ENCODE measurements at regions not wholly inside any gene's neighbourhood (a gene's known extent, or its start where the extent isn't known, plus 50 kb on each side); places are given as distances from the start of the nearest gene placed in this dataset.
A peak's percentile ranks its signal among the peaks of the same experiment; 100 is the strongest.

DNA sequence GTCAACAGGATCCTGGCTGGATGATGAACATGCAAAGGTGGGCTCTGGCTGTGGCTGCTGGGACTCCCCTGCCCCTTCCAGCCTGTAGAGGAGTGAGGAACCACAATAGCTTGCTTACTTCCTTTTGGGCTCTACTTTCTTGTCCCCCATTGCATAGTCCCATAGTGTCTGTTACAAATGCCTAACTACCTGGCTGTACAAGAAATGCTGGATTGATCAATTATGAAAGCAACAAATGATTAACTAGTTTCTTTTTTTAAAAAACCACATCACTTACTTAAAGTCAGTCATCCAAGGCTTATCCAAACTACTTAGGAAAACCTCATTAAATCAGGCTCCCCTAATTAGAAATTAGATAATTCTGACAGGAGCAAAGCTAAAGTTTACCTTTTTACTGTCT, 514.1 kb upstream of the PKN2 start:
- FAIRE-seq (no peak), DNase-seq (ENCODE audit: insufficient read length, low spot score) (no peak)
- no peak for TF ChIP-seq POLR2A (IDR thresholded peaks at IDR 0.05; ENCODE audit: low read depth, low read length)

DNA sequence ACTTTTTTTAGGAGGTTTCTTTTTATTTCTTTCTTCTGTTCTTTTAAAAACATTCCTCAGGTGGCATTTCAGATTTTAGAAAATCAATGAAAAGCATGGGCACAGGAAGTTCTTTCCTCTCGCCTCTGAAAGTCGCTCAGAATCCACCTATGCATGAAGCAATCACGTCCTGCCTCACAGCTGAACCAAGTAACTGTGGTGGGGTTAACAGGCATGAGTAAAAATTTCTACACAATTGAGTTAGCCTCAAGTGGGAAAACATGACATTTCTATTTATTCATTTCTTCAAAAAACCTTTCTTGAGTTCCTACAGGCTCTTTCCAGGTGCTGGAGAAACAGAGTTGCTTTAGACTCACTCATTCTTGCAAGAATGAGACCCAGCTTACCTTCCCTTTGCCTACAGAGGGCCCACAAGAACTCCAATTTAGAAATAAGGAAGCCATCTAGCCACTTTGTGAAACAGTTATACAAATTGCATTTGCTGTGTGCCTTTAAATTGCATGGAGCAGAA, 508.9 kb upstream of the PKN2 start:
- no peak for TF ChIP-seq POLR2A (IDR thresholded peaks at IDR 0.05; ENCODE audit: low read depth, low read length)
- FAIRE-seq: no peak
- no peak for DNase-seq (ENCODE audit: insufficient read length, low spot score)

DNA sequence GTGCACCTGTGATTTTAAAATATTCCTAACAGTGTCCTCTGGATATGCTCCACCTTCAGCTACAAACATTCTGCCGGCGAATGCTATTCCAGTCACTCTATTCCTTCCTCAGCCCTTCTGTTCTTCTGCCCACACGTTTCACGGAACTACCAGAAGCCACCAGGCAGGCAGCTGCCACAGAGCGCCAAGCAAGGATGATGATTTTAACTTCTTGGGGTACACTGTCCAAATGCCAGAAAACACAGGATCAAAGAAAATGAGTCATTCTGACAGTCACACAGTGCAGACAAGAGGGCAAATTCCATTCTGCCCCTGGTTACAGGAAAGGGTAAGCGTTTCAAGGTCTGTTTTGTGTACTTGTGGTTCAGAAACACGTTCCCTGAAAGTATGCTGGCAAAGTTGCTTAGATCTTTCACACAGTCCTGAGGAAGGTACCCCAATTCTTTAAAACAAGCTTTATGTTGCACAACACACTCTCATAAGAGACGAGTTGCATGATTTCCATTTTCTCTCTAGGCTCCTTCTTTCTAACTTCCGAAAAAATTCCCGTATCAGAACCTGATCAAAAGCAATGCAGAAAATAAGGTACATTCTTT, 508.3 kb upstream of the PKN2 start:
- no peak for TF ChIP-seq POLR2A (IDR thresholded peaks at IDR 0.05; ENCODE audit: low read depth, low read length)
- DNase-seq (ENCODE audit: insufficient read length, low spot score) (no peak), FAIRE-seq (peak; percentile 45)

DNA sequence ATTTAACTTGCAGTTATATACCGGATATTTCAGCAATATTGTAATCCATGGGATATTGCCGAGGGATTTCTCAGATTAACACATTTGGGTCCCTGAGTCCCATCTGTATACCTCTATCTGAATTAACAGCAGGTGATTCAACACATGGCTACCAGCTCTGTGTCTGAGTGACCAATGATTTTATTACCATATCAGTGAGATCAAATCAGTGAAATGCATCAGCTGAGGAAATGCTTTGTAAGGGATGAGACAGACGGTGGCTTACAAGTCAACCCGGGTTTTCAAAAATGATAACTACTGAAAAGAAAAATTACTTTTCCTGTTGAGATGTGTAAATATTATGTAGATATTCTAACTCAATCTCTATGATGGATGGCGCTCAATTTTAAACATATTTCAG, 504.1 kb upstream of the PKN2 start:
- no peak for DNase-seq (ENCODE audit: insufficient read length, low spot score)
- no peak for TF ChIP-seq POLR2A (IDR thresholded peaks at IDR 0.05; ENCODE audit: low read depth, low read length)
- FAIRE-seq: no peak

DNA sequence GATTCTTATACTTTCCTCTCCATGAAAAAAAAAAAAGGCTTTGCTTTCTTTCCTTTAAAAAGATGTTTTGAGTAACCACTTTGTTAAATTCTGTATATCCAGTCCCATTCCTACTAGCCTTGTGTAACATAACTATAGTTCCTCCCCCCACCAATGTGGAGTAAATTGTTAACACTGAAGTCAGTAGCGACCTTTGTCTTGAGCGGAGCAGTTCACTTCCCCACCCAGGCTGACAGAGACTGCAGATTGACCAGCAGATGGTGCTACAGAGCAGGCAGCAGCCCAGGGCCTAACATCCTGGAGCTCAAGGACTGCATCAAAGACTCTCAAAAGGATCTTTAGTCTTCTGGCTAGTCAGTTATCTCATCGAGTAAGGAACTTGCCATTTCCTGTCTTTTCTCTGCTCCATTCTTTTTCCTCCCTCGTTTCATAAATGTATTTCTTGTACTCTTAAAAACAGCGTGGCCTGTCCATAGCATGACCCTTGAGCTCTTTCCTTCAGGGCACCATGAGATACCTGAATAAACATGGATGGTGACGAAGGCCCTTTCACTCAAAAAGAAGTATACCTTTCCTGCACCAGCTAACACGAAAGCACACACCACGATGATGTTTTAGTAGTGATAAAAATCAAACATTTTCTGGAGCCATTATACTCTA, 503.5 kb upstream of the PKN2 start:
- DNase-seq (ENCODE audit: insufficient read length, low spot score) (peak; percentile 20), FAIRE-seq (peak; percentile 80)
- TF ChIP-seq POLR2A (IDR thresholded peaks at IDR 0.05; ENCODE audit: low read depth, low read length): no peak

DNA sequence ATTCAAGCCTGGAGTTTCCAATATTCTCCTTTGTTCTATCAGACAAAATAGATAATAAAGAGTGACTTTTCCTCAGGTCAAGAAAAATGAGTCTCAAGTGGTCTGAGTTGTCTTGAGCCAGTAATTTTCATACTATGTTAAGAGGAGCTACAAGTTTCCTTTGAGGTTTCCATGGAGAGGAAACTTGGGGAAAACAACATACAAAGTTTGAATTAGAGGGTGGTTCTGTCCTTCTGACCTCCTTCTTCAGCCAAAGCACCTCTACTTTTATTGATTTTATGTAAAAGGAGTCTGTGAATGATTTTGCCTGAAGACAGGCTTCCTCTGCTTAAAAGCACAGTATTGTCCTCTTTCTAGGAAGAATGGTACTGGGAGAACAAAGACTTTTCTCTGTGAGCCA, 497.2 kb upstream of the PKN2 start:
- no peak for FAIRE-seq
- TF ChIP-seq POLR2A (IDR thresholded peaks at IDR 0.05; ENCODE audit: low read depth, low read length): no peak
- DNase-seq (ENCODE audit: insufficient read length, low spot score): no peak

DNA sequence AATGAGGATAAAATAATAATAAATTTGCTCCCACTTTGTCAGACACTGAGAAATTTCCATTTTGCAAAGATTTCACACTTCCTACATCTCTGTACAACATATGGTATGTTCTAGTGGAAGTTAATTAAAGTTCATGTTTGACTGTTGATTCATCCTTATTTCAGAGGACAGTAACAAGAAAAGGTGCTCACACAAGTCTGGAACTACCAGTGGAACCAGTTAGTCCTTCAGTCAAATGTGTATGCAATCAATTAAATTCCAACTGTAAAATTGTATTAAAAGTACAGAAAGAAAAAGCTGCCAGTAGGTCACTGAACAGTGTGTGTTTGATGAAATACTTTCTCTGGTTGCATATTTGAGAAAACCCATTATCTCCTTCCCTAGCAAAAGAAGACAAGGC, 496.0 kb upstream of the PKN2 start:
- DNase-seq (ENCODE audit: insufficient read length, low spot score) (no peak), FAIRE-seq (no peak)
- TF ChIP-seq POLR2A (IDR thresholded peaks at IDR 0.05; ENCODE audit: low read depth, low read length): no peak

DNA sequence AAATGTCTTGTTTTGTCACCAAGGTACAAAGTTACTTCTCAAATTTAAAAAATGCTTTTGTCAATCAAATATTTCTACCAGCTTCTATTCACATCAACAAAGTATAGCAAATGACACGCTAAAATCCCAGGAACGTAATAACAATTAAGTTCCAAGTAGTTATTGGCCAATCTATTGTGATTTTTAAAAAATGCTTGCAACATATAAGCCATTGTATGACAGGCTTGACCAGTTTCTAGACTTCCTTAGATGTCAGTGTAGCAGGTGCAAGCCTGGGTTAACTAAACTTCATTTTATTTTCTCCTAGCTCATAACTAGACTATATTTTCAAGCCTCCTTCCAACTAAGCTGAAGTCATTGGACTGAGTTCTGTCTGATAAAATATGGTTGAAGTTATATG, 494.5 kb upstream of the PKN2 start:
- TF ChIP-seq POLR2A (IDR thresholded peaks at IDR 0.05; ENCODE audit: low read depth, low read length): no peak
- FAIRE-seq (no peak), DNase-seq (ENCODE audit: insufficient read length, low spot score) (no peak)

DNA sequence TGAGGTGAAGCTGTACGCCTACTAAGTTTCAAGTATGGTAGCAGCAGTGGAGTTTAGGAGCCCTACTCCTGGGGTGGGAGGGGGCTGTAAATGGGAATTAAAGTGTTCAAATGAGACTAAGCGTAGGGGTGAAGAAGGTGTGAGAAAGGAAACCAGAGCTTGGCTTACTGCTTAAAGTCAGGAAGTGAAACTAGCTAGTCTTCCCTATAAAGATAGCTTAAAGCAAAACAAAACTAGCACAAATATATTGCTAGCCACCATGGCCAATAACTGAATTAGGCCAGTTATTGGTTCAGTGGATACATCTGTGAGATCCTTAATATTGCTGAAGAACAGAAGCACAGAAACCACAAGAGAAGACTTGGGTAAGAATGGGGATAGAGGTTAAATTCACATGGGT, 492.2 kb upstream of the PKN2 start:
- DNase-seq (ENCODE audit: insufficient read length, low spot score) (no peak), FAIRE-seq (no peak)
- TF ChIP-seq POLR2A (IDR thresholded peaks at IDR 0.05; ENCODE audit: low read depth, low read length): no peak

DNA sequence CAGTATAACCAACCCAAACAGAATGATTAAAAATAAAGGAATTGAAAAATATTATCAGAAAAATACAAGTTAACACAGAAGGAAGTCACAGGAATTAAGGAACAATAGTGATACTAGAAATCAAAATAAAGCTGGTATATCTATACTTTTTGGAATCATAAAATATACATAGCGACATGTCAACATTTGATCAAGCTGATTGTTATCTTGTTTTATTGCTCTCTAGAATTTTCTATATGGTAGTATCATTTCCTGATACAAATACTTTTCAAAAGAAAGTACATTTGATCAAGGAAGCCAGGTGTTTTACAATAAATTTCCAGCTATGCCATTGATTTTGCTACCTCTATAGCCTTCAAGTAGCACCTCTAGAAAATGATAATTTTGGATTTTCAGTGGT, 489.5 kb upstream of the PKN2 start:
- FAIRE-seq (no peak), DNase-seq (ENCODE audit: insufficient read length, low spot score) (no peak)
- no peak for TF ChIP-seq POLR2A (IDR thresholded peaks at IDR 0.05; ENCODE audit: low read depth, low read length)

DNA sequence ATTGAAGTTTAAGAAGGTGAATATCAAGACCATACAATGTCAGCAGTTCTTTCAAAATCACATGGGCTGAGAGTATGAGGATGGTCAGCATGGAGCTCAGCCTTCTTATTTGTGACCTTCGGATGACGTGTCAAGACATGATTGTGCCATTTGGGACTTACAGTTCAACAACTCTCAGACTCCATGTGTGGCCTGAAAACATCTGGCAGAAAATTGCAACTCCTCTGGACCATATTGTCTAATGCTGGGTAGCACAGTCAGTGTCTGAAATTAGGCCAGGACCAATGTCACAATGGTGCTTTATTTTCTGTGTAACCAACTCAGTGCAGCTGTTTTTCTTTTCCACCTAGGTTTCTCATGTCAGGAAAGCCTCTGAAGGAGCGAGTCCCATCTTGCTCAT, 483.5 kb upstream of the PKN2 start:
- no peak for DNase-seq (ENCODE audit: insufficient read length, low spot score)
- no peak for TF ChIP-seq POLR2A (IDR thresholded peaks at IDR 0.05; ENCODE audit: low read depth, low read length)
- no peak for FAIRE-seq

DNA sequence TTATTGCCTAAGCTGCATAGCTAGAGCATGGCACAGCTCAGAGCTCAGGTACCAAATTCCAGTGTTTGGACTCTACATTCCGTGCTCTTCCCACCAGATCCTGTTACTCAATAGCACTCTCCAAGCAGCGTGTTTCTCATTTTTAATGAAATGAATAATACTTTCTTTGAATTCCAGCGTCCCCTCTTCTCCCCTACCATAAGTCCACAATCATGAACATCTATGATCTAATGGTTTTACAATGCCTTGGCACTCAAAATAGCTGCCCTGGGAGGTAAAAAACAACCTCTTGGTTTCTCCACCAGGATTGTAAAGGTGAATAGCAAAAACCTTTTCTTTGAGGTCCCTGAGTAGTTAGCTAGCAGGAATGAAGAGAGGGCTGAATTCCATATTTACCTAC, 480.0 kb upstream of the PKN2 start:
- no peak for TF ChIP-seq POLR2A (IDR thresholded peaks at IDR 0.05; ENCODE audit: low read depth, low read length)
- no peak for FAIRE-seq

DNA sequence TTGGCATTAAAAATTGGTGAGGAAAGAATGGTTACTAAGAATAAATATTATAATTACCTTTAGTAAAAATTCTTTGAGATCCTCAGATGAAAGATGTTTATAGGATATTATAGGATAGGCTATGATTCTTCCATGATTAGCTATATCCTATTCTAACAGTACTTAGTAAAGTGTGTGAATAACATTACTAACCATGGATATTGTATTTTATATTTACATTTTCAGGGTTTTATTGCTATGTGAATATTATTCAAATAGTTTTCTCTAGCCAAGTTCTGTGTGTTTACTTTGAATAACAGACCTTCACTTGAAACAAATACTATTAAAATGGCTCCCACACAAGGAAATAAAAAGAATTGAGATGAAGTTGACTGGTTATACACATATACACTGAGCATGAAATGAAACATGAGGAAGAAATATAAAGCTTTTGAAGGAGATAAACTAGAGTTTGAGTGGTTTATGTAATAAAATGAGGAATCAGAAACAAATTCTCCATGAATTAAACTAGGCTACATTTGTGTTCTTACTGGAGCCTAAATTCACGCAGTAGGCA, 479.4 kb upstream of the PKN2 start:
- FAIRE-seq: no peak
- TF ChIP-seq POLR2A (IDR thresholded peaks at IDR 0.05; ENCODE audit: low read depth, low read length): no peak

More for the DNA sequence above, 480.0 kb upstream of the PKN2 start:
- DNase-seq (ENCODE audit: insufficient read length, low spot score): no peak

DNA sequence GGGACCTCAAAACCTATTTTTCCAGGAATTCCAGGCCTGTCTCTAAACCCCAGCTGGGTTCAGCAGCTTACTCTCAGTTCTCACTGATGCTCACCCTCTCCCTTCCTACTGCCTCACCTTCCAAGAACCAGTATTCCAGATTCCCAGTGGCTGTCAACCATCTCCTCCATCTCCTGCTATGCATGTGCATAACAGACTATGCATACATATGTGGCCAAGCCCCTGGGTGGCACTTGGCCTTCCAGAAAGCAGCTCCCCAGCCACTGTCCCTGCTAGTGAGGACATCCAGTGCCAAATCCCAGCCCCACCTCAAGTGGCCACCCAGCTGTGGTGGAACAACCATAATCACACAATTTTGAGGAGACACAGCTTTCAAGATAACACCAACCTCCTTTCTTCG, 475.7 kb upstream of the PKN2 start:
- DNase-seq (ENCODE audit: insufficient read length, low spot score) (no peak), FAIRE-seq (no peak)
- TF ChIP-seq POLR2A (IDR thresholded peaks at IDR 0.05; ENCODE audit: low read depth, low read length): no peak

More for the DNA sequence above, 479.4 kb upstream of the PKN2 start:
- DNase-seq (ENCODE audit: insufficient read length, low spot score): no peak
